GM12878 (cell line): ENCODE measurements at regions not wholly inside any gene's neighbourhood (a gene's known extent, or its start where the extent isn't known, plus 50 kb on each side); places are given as distances from the start of the nearest gene placed in this dataset.

ENCODE experiments used
- ATAC-seq: fragments of 200-7000 bp; cut with Tn5 transposase; 3 replicates; pipeline ENCODE4 v1.9.1; 2020; ENCODE audit warnings: mild to moderate bottlenecking, moderate library complexity
- BruUV-seq: library from RNA; stranded (reverse); fragments of 400-500 nt; replicated peaks from 2 replicates; lab custom pipeline; 2021; lab: Mats Ljungman, UMichigan
- CTCF ChIA-PET: fragments of 300-600 bp; sonication (Branson Sonifier 250); formaldehyde crosslinking; extraction: SDS; loops from one replicate; lab custom pipeline; 2021; ENCODE audit warnings: inconsistent platforms; lab: Yijun Ruan, JAX
- POLR2A ChIA-PET: fragments of 350-600 bp; formaldehyde crosslinking; extraction: SDS; loops from one replicate; lab custom pipeline; 2021; ENCODE audit warnings: inconsistent platforms; lab: Charles Lee
- RAD21 ChIA-PET: fragments of 300-600 bp; sonication (Branson Sonifier 250); formaldehyde crosslinking; loops from one replicate; lab custom pipeline; 2023; ENCODE audit warnings: antibody characterized with exemption; ENCODE audit not compliant: unreplicated experiment; lab: Charles Lee
- SMC1A ChIA-PET: fragments of 300-600 bp; sonication (Branson Sonifier 250); formaldehyde crosslinking; loops from one replicate; lab custom pipeline; 2023; ENCODE audit not compliant: unreplicated experiment, uncharacterized antibody; lab: Charles Lee
- DNase-seq: peaks from one replicate; pipeline ENCODE4 v3.0.0-alpha.2; 2011; ENCODE audit warnings: low read depth, low spot score
- FAIRE-seq: peaks from 3 replicates; lab custom pipeline; 2011; peaks lifted over from hg19 to GRCh38; lab: Jason Lieb, UNC
- H2AFZ ChIP-seq: 2 replicates; pipeline ENCODE4 v1.6.0; 2011; ENCODE audit warnings: low read depth, low read length, control low read depth; ENCODE audit not compliant: control insufficient read depth
- H3K27ac ChIP-seq: 2 replicates; pipeline ENCODE4 v1.5.1; 2011; ENCODE audit warnings: control low read depth; ENCODE audit not compliant: control insufficient read depth, insufficient read depth
- H3K27me3 ChIP-seq, 2 experiments: replicated peaks in 1 of 2; 2 replicates each; pipeline versions ENCODE4 v1.6.0 to v1.6.1; 2011; ENCODE audit warnings: low read length in 1 of 2; ENCODE audit not compliant: control insufficient read depth in 2 of 2, insufficient read depth in 2 of 2
- H3K36me3 ChIP-seq, 2 experiments: 2 replicates each; pipeline ENCODE4 v1.5.1; 2011; ENCODE audit warnings: low read length in 1 of 2; ENCODE audit not compliant: control insufficient read depth in 2 of 2, insufficient read depth in 2 of 2
- H3K4me1 ChIP-seq: 2 replicates; pipeline ENCODE4 v1.6.1; 2011; ENCODE audit warnings: mild to moderate bottlenecking, low read length, moderate library complexity, mixed read lengths; ENCODE audit not compliant: control insufficient read depth, insufficient read depth
- H3K4me2 ChIP-seq: 2 replicates; pipeline ENCODE4 v1.6.0; 2011; ENCODE audit warnings: control low read depth; ENCODE audit not compliant: control insufficient read depth, insufficient read depth
- H3K4me3 ChIP-seq: fragments of 200-600 bp; sonication (generic); 2 replicates; pipeline ENCODE4 v1.5.1; 2016
- H3K79me2 ChIP-seq: 2 replicates; pipeline ENCODE4 v1.6.0; 2011; ENCODE audit warnings: low read length; ENCODE audit not compliant: control insufficient read depth, insufficient read depth
- H3K9ac ChIP-seq: 2 replicates; pipeline ENCODE4 v1.8.0; 2011; ENCODE audit warnings: low read length, control low read depth, mixed read lengths; ENCODE audit not compliant: control insufficient read depth, insufficient read depth
- H3K9me3 ChIP-seq: replicated peaks from 3 replicates; pipeline ENCODE4 v1.5.1; 2011; ENCODE audit warnings: mild to moderate bottlenecking, low read length; ENCODE audit not compliant: control insufficient read depth, insufficient read depth
- H4K20me1 ChIP-seq: 2 replicates; pipeline ENCODE4 v1.6.0; 2011; ENCODE audit not compliant: control insufficient read depth, insufficient read depth
- BCL11A ChIP-seq: IDR thresholded peaks from 2 replicates; pipeline ENCODE4 v1.6.1; 2011; ENCODE audit warnings: low read depth, low read length
- CEBPB ChIP-seq, 2 experiments: fragments of 150-350 bp in 1 of 2; IDR thresholded peaks; 2 replicates each; pipeline ENCODE4 v1.6.1; 2012 to 2014; ENCODE audit warnings: low read depth in 2 of 2, low read length in 2 of 2, borderline replicate concordance in 1 of 2, inconsistent platforms in 1 of 2
- EP300 ChIP-seq, 2 experiments: fragments of 150-350 bp in 1 of 2; IDR thresholded peaks; 2 replicates each; pipeline ENCODE4 v1.6.1; 2011 to 2012; ENCODE audit warnings: low read depth in 2 of 2, low read length in 2 of 2, borderline replicate concordance in 1 of 2, improper control_type of control experiment in 1 of 2, inconsistent platforms in 1 of 2; ENCODE audit not compliant: control insufficient read depth in 1 of 2
- GABPA ChIP-seq: IDR thresholded peaks from 2 replicates; pipeline ENCODE4 v1.6.1; 2014; ENCODE audit warnings: antibody characterized with exemption, low read depth, mild to moderate bottlenecking, inconsistent platforms
- HSF1 ChIP-seq: fragments of 150-350 bp; IDR thresholded peaks from 2 replicates; pipeline ENCODE4 v1.6.1; 2014; ENCODE audit warnings: mild to moderate bottlenecking, low read depth, low read length
- IKZF2 ChIP-seq, 2 experiments: fragments of 450-650 bp; IDR thresholded peaks; 2 replicates each; pipeline ENCODE4 v1.6.1; 2017; ENCODE audit warnings: mild to moderate bottlenecking in 2 of 2, moderate library complexity in 2 of 2
- KLF5 ChIP-seq: fragments of 450-650 bp; IDR thresholded peaks from 2 replicates; pipeline ENCODE4 v1.6.1; 2014; ENCODE audit warnings: mild to moderate bottlenecking; ENCODE audit not compliant: partially characterized antibody
- MLLT1 ChIP-seq: fragments of 450-650 bp; IDR thresholded peaks from 2 replicates; pipeline ENCODE4 v1.6.1; 2016; ENCODE audit warnings: mild to moderate bottlenecking
- PRDM15 ChIP-seq: fragments of 450-650 bp; formaldehyde crosslinking; IDR thresholded peaks from 2 replicates; pipeline ENCODE4 v1.4.0; 2020; ENCODE audit warnings: mild to moderate bottlenecking, moderate library complexity
- TCF12 ChIP-seq: IDR thresholded peaks from 2 replicates; pipeline ENCODE4 v1.6.1; 2011; ENCODE audit warnings: low read depth, mild to moderate bottlenecking, low read length
- USF2 ChIP-seq: IDR thresholded peaks from 2 replicates; pipeline ENCODE4 v1.6.1; 2011; ENCODE audit warnings: low read depth, low read length, improper control_type of control experiment, borderline replicate concordance
- ZNF274 ChIP-seq: IDR thresholded peaks from one replicate; pipeline ENCODE4 v1.8.0; 2011; ENCODE audit not compliant: insufficient read length, insufficient read depth
- ZNF592 ChIP-seq: fragments of 450-650 bp; IDR thresholded peaks from 2 replicates; pipeline ENCODE4 v1.6.1; 2017; ENCODE audit warnings: mild to moderate bottlenecking, moderate library complexity
- WGBS: methylation state at CpG from one replicate; pipeline ENCODE4 v1.1.6; 2016; ENCODE audit warnings: low lambda C conversion rate; ENCODE audit not compliant: insufficient replicate concordance, insufficient coverage; ENCODE audit errors: missing lambda C conversion rate; 5-methylcytosine and 5-hydroxymethylcytosine counted together
- in situ Hi-C: fragments of 300-500 bp; cut with MboI; formaldehyde crosslinking; loops from 9 replicates; pipeline ENCODE4 v1.14.3; 2018; ENCODE audit warnings: mixed read lengths
- intact Hi-C: fragments of 100-400 bp; cut with micrococcal nuclease; formaldehyde crosslinking; loops from one replicate; pipeline ENCODE4 v1.14.2; 2022; ENCODE audit not compliant: unreplicated experiment

GRCh38 chr11:92141159-92141558 lies 83.5 kb upstream of the FAT3 start:
- H2AFZ ChIP-seq = no peak overlapping the region
- H3K27ac ChIP-seq = no peak overlapping the region
- 26% methylated on average over 3 of the region's 3 CpGs for WGBS
- no TSS peak for BruUV-seq
- no peaks in the 10 kb centered on the region for H3K4me1 ChIP-seq
- POLR2A ChIA-PET = no interaction called here
- no peak overlapping the region for H3K4me3 ChIP-seq
- no peaks in the 10 kb centered on the region for H3K9me3 ChIP-seq
- no peaks in the 10 kb centered on the region for H3K27me3 ChIP-seq
- in situ Hi-C loops = no loop called here
- CTCF ChIA-PET = no interaction called here
- RAD21 ChIA-PET = no interaction called here
- H4K20me1 ChIP-seq = no peaks in the 10 kb centered on the region
- ATAC-seq (no peak), DNase-seq (no peak), FAIRE-seq (no peak)
- H3K36me3 ChIP-seq = no peaks in the 10 kb centered on the region
- intact Hi-C loops = no loop called here
- SMC1A ChIA-PET = no interaction called here
- no peaks in the 10 kb centered on the region for H3K79me2 ChIP-seq
- H3K4me2 ChIP-seq = no peak overlapping the region
- no peak overlapping the region for H3K9ac ChIP-seq
- TF ChIP-seq HSF1 (no peak), IKZF2 (IDR thresholded peaks at IDR 0.05) (no peak), CEBPB (IDR thresholded peaks at IDR 0.05; ENCODE audit: borderline replicate concordance in 1 of 2, low read depth in 2 of 2, low read length in 2 of 2) (no peak), KLF5 (no peak), BCL11A (no peak), EP300 (IDR thresholded peaks at IDR 0.05; ENCODE audit: borderline replicate concordance in 1 of 2, control insufficient read depth in 1 of 2, low read depth in 2 of 2, low read length in 2 of 2) (no peak), TCF12 (no peak), ZNF274 (no peak), ZNF592 (no peak), PRDM15 (CRISPR knock-in tag) (no peak), USF2 (no peak), GABPA (no peak), MLLT1 (no peak)
